ENCODE measurements at regions not wholly inside any gene's neighbourhood (a gene's known extent, or its start where the extent isn't known, plus 50 kb on each side); places are given as distances from the start of the nearest gene placed in this dataset.

DNA sequence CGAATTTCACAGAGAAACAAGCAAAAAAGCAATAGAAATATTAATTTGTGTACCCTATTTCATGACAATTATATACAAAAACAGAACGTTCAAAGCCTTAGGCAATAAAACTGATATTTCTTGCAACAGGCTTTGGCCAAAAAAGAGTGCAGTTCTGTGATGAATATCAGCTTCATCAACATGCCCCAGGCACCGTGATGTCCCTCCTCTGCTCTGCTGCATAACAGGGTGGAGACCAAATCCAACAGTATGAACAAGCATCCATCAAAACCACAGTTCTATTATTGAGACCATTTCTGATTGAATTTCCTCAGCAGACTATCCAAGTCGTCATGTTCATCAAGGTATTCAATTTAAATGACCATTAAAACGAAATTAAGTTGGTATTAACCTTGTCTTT is 722.6 kb upstream of the NRSN1 start:
- Histone ChIP-seq H3K4me2 (ENCODE audit: insufficient read depth, low read length) (no peak overlapping the region), H3K27me3 (ENCODE audit: control insufficient read depth in 2 of 2, insufficient read depth in 2 of 2, low read length in 2 of 2) (no peaks in the 10 kb centered on the region), H3K27ac (ENCODE audit: insufficient read depth, low read depth, low read length) (no peak overlapping the region), H3K4me1 (ENCODE audit: control insufficient read depth, extremely low read depth, insufficient read depth, low read length) (no peaks in the 10 kb centered on the region), H3K9ac (replicated peaks; ENCODE audit: extremely low read depth, insufficient read depth, low read length) (no peak overlapping the region), H3K9me1 (replicated peaks; ENCODE audit: control insufficient read depth, extremely low read depth, insufficient read depth, low read length) (no peaks in the 10 kb centered on the region), H3K9me3 (replicated peaks; ENCODE audit: control insufficient read depth, insufficient read depth, low read length) (no peaks in the 10 kb centered on the region), H2AFZ (ENCODE audit: low read depth, low read length) (no peak overlapping the region), H3K36me3 (ENCODE audit: control insufficient read depth in 2 of 2, extremely low read depth in 1 of 2, insufficient read depth in 2 of 2, low read length in 2 of 2) (no peaks in the 10 kb centered on the region), H3K79me2 (ENCODE audit: control insufficient read depth, insufficient read depth, low read length) (no peaks in the 10 kb centered on the region), H3K4me3 (replicated peaks in 1 of 3; ENCODE audit: insufficient read depth in 1 of 3, low read depth in 1 of 3, low read length in 3 of 3) (no peak overlapping the region), H4K20me1 (replicated peaks; ENCODE audit: control insufficient read depth, extremely low read depth, insufficient read depth, low read length) (no peaks in the 10 kb centered on the region)
- intact Hi-C loops (cut with micrococcal nuclease) = no loop called here
- no peak for TF ChIP-seq EZH2 (IDR thresholded peaks at IDR 0.05; ENCODE audit: borderline replicate concordance, low read depth, low read length, severe bottlenecking)
- no peak for TF ChIP-seq POLR2AphosphoS5 (IDR thresholded peaks at IDR 0.05; ENCODE audit: insufficient read depth, low read depth, low read length)
- TF ChIP-seq FOS (IDR thresholded peaks at IDR 0.05; ENCODE audit: borderline replicate concordance, insufficient read depth, low read length) = no peak
- TF ChIP-seq, protein P1, sequence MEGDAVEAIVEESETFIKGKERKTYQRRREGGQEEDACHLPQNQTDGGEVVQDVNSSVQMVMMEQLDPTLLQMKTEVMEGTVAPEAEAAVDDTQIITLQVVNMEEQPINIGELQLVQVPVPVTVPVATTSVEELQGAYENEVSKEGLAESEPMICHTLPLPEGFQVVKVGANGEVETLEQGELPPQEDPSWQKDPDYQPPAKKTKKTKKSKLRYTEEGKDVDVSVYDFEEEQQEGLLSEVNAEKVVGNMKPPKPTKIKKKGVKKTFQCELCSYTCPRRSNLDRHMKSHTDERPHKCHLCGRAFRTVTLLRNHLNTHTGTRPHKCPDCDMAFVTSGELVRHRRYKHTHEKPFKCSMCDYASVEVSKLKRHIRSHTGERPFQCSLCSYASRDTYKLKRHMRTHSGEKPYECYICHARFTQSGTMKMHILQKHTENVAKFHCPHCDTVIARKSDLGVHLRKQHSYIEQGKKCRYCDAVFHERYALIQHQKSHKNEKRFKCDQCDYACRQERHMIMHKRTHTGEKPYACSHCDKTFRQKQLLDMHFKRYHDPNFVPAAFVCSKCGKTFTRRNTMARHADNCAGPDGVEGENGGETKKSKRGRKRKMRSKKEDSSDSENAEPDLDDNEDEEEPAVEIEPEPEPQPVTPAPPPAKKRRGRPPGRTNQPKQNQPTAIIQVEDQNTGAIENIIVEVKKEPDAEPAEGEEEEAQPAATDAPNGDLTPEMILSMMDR (IDR thresholded peaks at IDR 0.05; ENCODE audit: extremely low read depth in 1 of 2, insufficient read depth in 1 of 2, low read depth in 1 of 2, low read length in 2 of 2) = no peak
- no peak for TF ChIP-seq GATA2 (IDR thresholded peaks at IDR 0.05; ENCODE audit: insufficient read depth, insufficient read length, low read depth, low read length)
- TF ChIP-seq POLR2A (IDR thresholded peaks at IDR 0.05; ENCODE audit: low read depth, low read length) = no peak
- TF ChIP-seq MYC (IDR thresholded peaks at IDR 0.05; ENCODE audit: low read depth, low read length) = no peak
- TF ChIP-seq JUN (IDR thresholded peaks at IDR 0.05; ENCODE audit: borderline replicate concordance, insufficient read depth, insufficient read length, low read depth) = no peak
- TF ChIP-seq MAX (IDR thresholded peaks at IDR 0.05; ENCODE audit: insufficient read depth, insufficient read length) = no peak
- FAIRE-seq (no peak), DNase-seq (ENCODE audit: low read depth, low spot score) (no peak)
- CTCF ChIA-PET = no interaction called here
- dilution Hi-C loops (cut with MboI; ENCODE audit: extremely low pct_ligation_motif_present, low sequenced_read_pairs) = no loop called here
- POLR2A ChIA-PET = no interaction called here
- BruUV-seq (replicated peaks) = no TSS peak
